ENCODE measurements at regions not wholly inside any gene's neighbourhood (a gene's known extent, or its start where the extent isn't known, plus 50 kb on each side); places are given as distances from the start of the nearest gene placed in this dataset.
A peak's percentile ranks its signal among the peaks of the same experiment; 100 is the strongest.

- H3K4me3 ChIP-seq (ENCODE audit: low read depth, low read length): peak overlapping the region; percentile 9
- DNase-seq (ENCODE audit: low read depth): no peak
- TF ChIP-seq, protein P1, sequence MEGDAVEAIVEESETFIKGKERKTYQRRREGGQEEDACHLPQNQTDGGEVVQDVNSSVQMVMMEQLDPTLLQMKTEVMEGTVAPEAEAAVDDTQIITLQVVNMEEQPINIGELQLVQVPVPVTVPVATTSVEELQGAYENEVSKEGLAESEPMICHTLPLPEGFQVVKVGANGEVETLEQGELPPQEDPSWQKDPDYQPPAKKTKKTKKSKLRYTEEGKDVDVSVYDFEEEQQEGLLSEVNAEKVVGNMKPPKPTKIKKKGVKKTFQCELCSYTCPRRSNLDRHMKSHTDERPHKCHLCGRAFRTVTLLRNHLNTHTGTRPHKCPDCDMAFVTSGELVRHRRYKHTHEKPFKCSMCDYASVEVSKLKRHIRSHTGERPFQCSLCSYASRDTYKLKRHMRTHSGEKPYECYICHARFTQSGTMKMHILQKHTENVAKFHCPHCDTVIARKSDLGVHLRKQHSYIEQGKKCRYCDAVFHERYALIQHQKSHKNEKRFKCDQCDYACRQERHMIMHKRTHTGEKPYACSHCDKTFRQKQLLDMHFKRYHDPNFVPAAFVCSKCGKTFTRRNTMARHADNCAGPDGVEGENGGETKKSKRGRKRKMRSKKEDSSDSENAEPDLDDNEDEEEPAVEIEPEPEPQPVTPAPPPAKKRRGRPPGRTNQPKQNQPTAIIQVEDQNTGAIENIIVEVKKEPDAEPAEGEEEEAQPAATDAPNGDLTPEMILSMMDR (IDR thresholded peaks at IDR 0.05; ENCODE audit: insufficient read depth, low read length): no peak
Observed at GRCh38 chr7:32299133-32299702, 191.0 kb downstream of the LSM5 start.

- no peak overlapping the region for H3K4me3 ChIP-seq (ENCODE audit: low read depth, low read length)
- DNase-seq (ENCODE audit: low read depth): no peak
- TF ChIP-seq, protein P1 (IDR thresholded peaks at IDR 0.05; ENCODE audit: insufficient read depth, low read length): no peak
Observed at GRCh38 chr7:32298408-32299132, 191.6 kb downstream of the LSM5 start.

GRCh38 chr7:32293833-32294232, 196.3 kb downstream of the LSM5 start:
- no peak for DNase-seq (ENCODE audit: low read depth)
- TF ChIP-seq, protein P1 (IDR thresholded peaks at IDR 0.05; ENCODE audit: insufficient read depth, low read length): no peak
- H3K4me3 ChIP-seq (ENCODE audit: low read depth, low read length): no peak overlapping the region

- no peak overlapping the region for H3K4me3 ChIP-seq (ENCODE audit: low read depth, low read length)
- TF ChIP-seq, protein P1 (IDR thresholded peaks at IDR 0.05; ENCODE audit: insufficient read depth, low read length): no peak
- DNase-seq (ENCODE audit: low read depth): no peak
Observed at GRCh38 chr7:32289651-32290414, 200.3 kb downstream of the LSM5 start.

GRCh38 chr7:32285698-32286097, 204.5 kb downstream of the LSM5 start:
- no peak for DNase-seq (ENCODE audit: low read depth)
- TF ChIP-seq, protein P1 (IDR thresholded peaks at IDR 0.05; ENCODE audit: insufficient read depth, low read length): no peak
- no peak overlapping the region for H3K4me3 ChIP-seq (ENCODE audit: low read depth, low read length)

GRCh38 chr7:32283546-32283945, 206.6 kb downstream of the LSM5 start:
- TF ChIP-seq, protein P1 (IDR thresholded peaks at IDR 0.05; ENCODE audit: insufficient read depth, low read length): no peak
- H3K4me3 ChIP-seq (ENCODE audit: low read depth, low read length): no peak overlapping the region
- DNase-seq (ENCODE audit: low read depth): no peak

Measured in fibroblast of the aortic adventitia (primary cell).